ENCODE measurements at regions not wholly inside any gene's neighbourhood (a gene's known extent, or its start where the extent isn't known, plus 50 kb on each side); places are given as distances from the start of the nearest gene placed in this dataset.
"Not testable (repeated sequence)": the region's sequence is repeated elsewhere in the genome, so short reads cannot be mapped to it uniquely, and the experiment has no call there.

- no peak for DNase-seq
Observed at GRCh38 chr7:115329006-115329405, 407.1 kb downstream of the MDFIC start.

DNA sequence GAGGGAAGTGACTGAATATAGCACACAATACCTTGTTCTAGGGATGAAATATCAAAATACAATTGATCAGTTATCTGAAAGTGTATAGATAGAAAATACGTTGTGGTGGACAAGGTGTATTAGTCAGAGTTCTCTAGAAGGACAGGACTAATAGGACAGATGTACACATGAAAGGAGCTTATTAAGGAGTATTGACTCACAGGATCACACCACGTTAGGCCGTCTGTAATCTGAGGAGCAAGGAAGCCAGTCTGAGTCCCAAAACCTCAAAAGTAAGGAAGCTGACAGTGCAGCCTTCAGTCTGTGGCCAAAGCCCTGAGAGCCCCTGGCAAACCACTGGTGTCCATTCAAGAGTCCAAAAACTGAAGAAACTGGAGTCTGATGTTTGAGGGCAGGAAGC lies 406.1 kb downstream of the MDFIC start:
- DNase-seq, result no peak

GRCh38 chr7:115327326-115327725 lies 405.4 kb downstream of the MDFIC start:
- DNase-seq, result no peak

- DNase-seq, result no peak
Observed at GRCh38 chr7:115319541-115319940, 397.6 kb downstream of the MDFIC start.

DNA sequence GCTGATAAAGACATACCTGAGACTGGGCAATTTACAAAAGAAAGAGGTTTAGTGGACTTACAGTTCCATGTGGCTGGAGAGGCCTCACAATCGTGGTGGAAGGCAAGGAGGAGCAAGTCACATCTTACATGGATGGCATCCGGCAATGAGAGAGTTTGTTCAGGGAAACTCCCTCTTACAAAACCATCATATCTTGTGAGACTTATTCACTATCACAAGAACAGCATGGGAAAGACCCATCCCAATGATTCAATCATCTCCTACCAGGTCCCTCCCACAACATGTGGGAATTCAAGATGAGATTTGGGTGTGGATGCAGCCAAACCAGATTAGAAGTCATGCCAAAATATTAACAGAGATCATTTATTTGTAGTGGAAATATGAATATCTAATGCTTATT lies 388.4 kb downstream of the MDFIC start:
- not testable (repeated sequence) for DNase-seq

GRCh38 chr7:115306586-115306985 lies 384.7 kb downstream of the MDFIC start:
- DNase-seq, result no peak

DNA sequence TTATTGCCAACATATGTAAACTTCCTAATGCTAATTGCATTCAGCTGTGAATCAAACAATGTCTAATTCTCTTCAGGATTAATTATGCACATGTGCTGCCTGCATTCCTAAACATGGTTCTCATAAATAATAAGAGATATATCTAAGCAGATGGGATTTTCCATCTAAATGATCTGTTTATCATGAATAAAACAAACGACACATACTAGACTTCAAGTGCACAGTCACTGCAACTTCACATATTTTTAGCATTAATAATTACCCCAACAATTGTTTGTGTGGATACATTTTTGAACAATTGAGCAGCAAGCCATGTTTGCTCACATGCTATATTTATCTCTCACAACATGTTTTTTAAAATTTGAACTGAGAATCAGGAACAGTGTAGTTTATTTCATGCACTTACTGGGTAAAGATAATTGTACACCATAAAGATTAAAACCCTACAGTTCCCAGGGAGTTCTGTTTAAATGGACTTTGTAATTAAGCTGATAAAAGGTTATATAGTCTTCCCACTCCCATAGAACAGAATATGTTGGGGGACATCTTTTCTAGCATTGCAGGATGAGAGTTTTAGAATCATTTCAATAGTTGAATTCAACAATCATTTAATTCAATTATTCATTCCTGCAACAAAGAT lies 378.5 kb downstream of the MDFIC start:
- no peak for DNase-seq

- no peak for DNase-seq
Observed at GRCh38 chr7:115299397-115300037, 377.6 kb downstream of the MDFIC start.

DNA sequence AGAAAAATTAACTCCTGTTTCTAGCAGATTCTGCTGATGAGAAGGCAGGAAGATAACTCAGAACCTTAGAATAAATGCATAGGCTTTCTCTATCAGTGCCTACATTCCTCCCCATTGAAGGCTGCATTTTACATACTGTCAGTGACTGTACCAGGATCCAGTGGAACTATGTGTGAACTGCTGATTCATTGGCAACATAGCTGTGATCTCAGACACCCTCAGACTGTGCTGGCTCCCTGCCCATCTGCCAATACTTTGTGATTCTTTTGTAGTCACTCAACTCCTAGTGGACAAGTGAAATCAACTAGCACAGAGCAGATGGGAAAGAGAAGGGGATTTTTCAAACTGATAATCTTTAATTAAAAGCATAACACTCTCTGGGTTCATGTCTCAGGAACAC lies 375.8 kb downstream of the MDFIC start:
- DNase-seq, result no peak

DNA sequence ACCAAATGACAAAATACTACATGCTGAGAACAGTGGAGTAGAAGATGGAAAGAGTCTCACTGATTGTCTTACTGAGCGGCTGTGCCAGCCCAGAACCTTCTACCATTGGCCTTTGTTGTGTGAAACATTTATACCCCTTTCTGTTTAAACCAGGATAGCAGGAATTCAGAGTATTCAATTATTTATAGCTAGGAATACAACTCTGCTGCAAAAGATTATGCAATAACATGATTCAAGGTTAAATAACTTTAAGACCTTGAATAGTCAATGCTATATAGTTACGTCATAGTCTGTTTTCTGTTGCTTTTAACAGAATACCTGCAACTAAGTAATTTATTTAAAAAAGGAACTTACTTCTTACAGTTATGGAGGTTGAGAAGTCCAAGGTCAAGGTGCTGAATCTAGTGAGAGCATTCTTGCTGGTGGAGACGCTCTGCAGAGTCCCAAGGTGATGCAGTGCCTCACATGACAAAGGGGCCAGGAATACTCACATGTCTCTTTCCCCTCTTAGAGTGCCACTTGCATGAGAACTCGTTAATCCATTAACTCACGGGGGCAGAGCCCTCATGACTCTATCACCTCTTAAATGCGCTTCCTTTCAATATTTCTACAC lies 371.8 kb downstream of the MDFIC start:
- DNase-seq, result no peak

- DNase-seq, result no peak
Observed at GRCh38 chr7:115292381-115292780, 370.5 kb downstream of the MDFIC start.

DNA sequence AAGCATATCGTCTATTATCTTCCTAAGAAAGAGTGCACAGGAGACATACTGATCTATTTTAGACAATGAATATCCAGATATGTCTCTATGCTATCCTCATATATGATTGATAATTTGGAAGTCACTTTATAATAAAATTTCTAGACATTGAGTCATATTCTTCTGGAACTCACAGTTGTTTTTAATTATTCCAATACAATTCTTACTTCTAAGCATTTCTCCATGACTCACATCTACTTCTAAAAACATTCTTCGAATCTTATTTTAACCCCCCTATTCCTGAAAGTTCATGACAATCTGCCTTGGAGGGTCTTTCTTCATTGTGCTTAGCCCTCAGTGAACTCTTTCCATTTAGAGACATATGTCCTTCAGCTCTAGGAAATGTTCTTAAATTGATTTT lies 368.1 kb downstream of the MDFIC start:
- DNase-seq, result no peak

GRCh38 chr7:115276791-115277190 lies 354.9 kb downstream of the MDFIC start:
- DNase-seq, result no peak

GRCh38 chr7:115273855-115274254 lies 352.0 kb downstream of the MDFIC start:
- not testable (repeated sequence) for DNase-seq

DNA sequence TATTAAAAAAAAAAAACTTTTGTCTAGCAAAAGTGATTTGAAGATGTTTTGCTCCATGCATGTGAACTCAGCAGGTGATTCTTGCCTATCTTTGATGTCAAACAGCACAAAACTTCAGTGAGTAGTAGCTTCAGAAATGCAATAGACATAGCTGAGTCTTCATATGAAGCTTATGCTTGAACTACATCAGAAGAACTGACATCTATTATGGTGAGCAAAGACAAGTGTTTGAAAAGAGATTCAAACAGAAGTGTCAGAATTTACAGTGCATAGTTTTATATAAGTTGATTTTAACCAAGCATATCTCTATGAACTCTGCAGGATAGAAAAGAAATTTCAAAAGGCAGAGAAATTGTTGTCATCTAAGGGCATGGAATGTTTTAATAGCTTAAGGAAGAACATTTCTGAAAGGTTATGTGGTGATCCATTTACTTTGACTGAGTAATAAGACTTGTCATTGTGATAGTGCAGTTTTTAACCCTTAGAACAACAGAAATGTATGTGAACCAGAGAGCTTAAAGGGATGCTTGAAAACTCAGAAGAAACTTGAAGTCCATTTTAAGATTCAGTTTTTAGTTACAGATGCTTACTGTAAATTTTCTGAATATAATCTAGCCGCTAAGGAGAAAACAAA lies 351.4 kb downstream of the MDFIC start:
- no peak for DNase-seq

DNA sequence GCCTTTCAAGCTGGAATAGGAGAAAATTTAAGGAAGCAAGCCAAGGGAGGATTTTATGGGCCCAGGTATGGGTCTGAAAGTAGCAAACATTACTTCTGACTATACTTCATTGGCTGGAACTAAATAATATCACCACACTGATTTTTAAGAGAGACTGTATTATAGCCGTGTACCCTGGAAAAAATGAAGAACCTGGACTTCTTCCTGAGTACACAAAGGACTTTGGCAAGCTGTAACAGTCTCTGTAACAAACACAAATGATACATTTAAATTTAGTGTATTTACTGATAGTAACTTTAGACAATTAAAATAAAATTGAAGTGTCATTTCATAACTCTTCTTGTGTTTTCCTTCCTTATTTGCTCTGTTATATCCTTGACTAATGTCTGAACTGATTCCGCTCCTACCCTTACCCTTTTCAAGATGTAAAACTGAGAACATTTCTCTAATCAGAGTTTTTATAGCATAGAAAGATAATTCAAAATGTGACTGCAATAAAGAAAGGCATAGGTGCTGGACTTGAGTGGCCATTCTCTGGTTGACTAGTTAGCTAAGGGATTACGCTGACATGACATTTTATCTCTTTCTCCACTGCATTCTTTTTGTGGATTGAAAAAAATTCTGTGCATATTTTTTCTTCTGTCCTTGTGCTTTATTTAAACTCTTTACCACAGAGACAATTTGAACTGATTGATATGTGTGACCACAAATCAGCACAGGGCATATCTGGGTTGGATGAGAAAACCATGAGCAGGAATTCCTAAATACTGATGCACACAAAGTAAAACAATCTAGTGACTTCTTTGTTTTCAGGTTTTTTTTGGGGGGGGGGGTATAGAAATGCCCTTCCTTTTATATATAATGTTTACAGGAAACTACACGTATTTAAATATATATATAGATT lies 349.7 kb downstream of the MDFIC start:
- no peak for DNase-seq

DNA sequence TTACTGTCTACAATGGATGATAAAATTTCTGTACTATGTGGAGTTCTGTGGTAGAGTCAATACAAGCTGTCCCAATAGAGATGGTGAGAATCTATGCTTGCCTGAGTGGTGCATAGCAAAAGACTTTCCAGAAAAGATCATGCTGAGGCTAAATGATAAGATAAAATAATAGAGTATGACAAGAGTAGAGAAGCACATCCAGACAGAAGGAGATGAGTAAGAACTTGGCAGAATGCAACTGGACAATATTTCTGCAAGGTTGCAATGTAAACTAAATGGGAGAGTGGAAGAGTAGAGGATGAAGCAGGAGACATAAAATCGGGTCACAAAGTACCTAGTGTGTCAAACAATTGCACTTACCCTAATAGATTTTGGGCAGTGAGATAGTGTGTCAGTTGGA lies 347.6 kb downstream of the MDFIC start:
- DNase-seq, result no peak

DNA sequence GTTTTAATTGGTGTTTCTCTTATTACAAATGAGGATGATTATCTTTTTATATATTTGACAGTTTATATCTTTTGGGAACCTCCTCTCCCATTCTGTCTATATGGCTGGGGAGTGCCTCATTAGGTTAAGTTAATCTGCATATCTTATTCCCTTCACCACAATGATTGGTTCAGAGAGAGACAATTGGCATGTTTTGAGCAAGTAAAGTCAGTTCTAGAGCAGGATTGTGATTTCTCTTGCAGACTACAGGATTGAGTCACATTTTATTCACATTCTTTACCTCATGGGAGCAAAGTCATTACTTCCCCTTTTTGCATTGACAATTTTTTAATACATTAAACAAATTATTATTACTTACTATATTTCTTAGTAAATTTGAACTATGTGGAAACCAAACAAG lies 345.6 kb downstream of the MDFIC start:
- no peak for DNase-seq

DNA sequence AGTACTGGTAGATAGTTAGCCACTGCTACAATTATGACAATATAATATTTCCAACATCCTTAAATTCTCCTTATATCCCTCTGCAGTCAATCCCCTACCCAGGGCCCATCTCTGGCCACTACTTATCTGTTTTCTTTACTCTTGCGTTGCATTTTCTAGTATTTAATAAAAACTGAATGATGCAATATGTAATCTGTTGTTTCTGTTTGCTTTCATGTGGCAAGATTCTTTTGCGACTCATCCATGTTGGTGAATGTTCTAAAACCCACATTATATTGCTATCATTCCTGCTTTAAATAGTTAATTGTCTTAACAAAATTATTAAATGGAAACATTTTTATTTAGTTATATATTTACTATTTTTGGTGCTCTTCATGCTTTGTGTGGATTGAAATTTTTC lies 338.5 kb downstream of the MDFIC start:
- DNase-seq, result no peak

DNA sequence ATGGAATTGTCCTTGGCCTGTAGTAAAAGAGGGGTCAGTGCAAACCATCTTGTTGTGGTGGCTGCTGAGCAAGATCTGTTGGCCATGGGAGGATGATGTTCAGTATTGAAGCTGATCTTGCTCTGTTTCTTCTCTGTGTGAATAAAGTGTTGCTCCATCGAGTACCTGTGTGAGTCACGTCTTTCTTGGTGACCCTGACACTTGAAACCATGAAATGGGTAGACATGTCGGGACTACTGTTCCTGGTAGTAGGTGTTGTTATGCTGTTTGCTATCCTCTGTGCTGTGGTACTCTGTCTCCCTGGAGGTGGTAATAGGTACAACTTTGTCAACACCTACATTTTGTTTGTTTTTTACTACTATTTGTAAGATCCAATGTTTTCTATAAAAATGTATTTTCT lies 330.6 kb downstream of the MDFIC start:
- no peak for DNase-seq

GRCh38 chr7:115249080-115249479 lies 327.2 kb downstream of the MDFIC start:
- DNase-seq, result no peak

- no peak for DNase-seq
Observed at GRCh38 chr7:115241151-115241550, 319.3 kb downstream of the MDFIC start.

GRCh38 chr7:115240242-115240641 lies 318.3 kb downstream of the MDFIC start:
- DNase-seq, result no peak

Data from SHP77 treated with DMSO at 0.1 percent for 48 hours (cell line).